GM23338 (cell line): ENCODE measurements at regions not wholly inside any gene's neighbourhood (a gene's known extent, or its start where the extent isn't known, plus 50 kb on each side); places are given as distances from the start of the nearest gene placed in this dataset.

Experiments
- CREB1 ChIP-seq: fragments of 250-450 bp; sonication (Bioruptor Pico); IDR thresholded peaks from 2 replicates; pipeline ENCODE4 v1.5.0; 2020; ENCODE audit warnings: low read depth, mild to moderate bottlenecking, moderate library complexity
- CTCF ChIP-seq, 2 experiments: fragments of 200-600 bp in 1 of 2; sonication (generic) in 1 of 2; conservative IDR thresholded peaks; 2 replicates each; pipeline versions ENCODE4 v1.5.1 to v1.6.1; 2016 to 2017; ENCODE audit warnings: antibody characterized with exemption in 2 of 2, low read depth in 2 of 2, mild to moderate bottlenecking in 2 of 2, moderate library complexity in 1 of 2
- ETS1 ChIP-seq: IDR thresholded peaks from 2 replicates; pipeline ENCODE4 v1.6.1; 2016; ENCODE audit warnings: antibody characterized with exemption
- EZH2 ChIP-seq: fragments of 200-600 bp; sonication (generic); IDR thresholded peaks from one replicate; pipeline ENCODE4 v1.8.0; 2017; ENCODE audit warnings: antibody characterized with exemption, mild to moderate bottlenecking, low read depth; ENCODE audit not compliant: unreplicated experiment
- EZH2phosphoT487 ChIP-seq: fragments of 200-600 bp; sonication (generic); IDR thresholded peaks from one replicate; pipeline ENCODE4 v1.8.1; 2018; ENCODE audit warnings: antibody characterized with exemption; ENCODE audit not compliant: unreplicated experiment
- JUNB ChIP-seq: IDR thresholded peaks from one replicate; pipeline ENCODE4 v1.6.1; 2016; ENCODE audit warnings: antibody characterized with exemption; ENCODE audit not compliant: unreplicated experiment
- NANOG ChIP-seq: IDR thresholded peaks from 2 replicates; pipeline ENCODE4 v1.6.1; 2016; ENCODE audit warnings: antibody characterized with exemption, borderline replicate concordance
- POLR2AphosphoS5 ChIP-seq: IDR thresholded peaks from 2 replicates; pipeline ENCODE4 v1.6.1; 2016; ENCODE audit warnings: antibody characterized with exemption, low read depth
- REST ChIP-seq: IDR thresholded peaks from one replicate; pipeline ENCODE4 v1.6.1; 2018; ENCODE audit warnings: antibody characterized with exemption; ENCODE audit not compliant: unreplicated experiment
- ZNF114 ChIP-seq: fragments of 250-450 bp; sonication (Bioruptor Pico); IDR thresholded peaks from 2 replicates; pipeline ENCODE4 v1.5.0; 2020; ENCODE audit warnings: mild to moderate bottlenecking, moderate library complexity

GRCh38 chr17:33647956-33648355 lies 354.9 kb upstream of the ASIC2 start:
- TF ChIP-seq CTCF (conservative IDR thresholded peaks at IDR 0.05; ENCODE audit: low read depth in 2 of 2) (peak; percentile 65 to 76), CREB1 (no peak), EZH2 (no peak), ETS1 (no peak), REST (no peak), POLR2AphosphoS5 (no peak), EZH2phosphoT487 (no peak), ZNF114 (CRISPR knock-in tag) (no peak), JUNB (no peak), NANOG (no peak)
